SK-N-SH (cell line): ENCODE measurements at regions not wholly inside any gene's neighbourhood (a gene's known extent, or its start where the extent isn't known, plus 50 kb on each side); places are given as distances from the start of the nearest gene placed in this dataset.

ENCODE experiments used
- CTCF ChIA-PET: fragments of 300-600, 350-600 bp; formaldehyde crosslinking; extraction: SDS; loops from one replicate; lab custom pipeline; 2021; lab: Yijun Ruan, JAX
- POLR2A ChIA-PET: fragments of 350-600 bp; sonication (Branson Sonifier 250); formaldehyde crosslinking; extraction: SDS; loops from one replicate; lab custom pipeline; 2020; ENCODE audit warnings: antibody characterized with exemption, inconsistent platforms; lab: Yijun Ruan, JAX
- DNase-seq: peaks from one replicate; pipeline ENCODE4 v3.0.0; 2012
- H2AFZ ChIP-seq: fragments of 200-600 bp; sonication (generic); 2 replicates; pipeline ENCODE4 v1.8.1; 2016; ENCODE audit warnings: antibody characterized with exemption, mild to moderate bottlenecking, low read depth
- H3F3A ChIP-seq: fragments of 200-600 bp; sonication (generic); replicated peaks from 2 replicates; pipeline ENCODE3; 2016; ENCODE audit warnings: antibody characterized with exemption, mild to moderate bottlenecking; ENCODE audit not compliant: insufficient read depth
- H3K27ac ChIP-seq, 2 experiments: fragments of 200-500 bp in 1 of 2; fragments of 200-600 bp in 1 of 2; sonication (Bioruptor generic) in 1 of 2; sonication (generic), shearing (Covaris generic) in 1 of 2; 2 replicates each; pipeline versions ENCODE4 v1.5.1 to v1.6.1; 2014 to 2016; ENCODE audit warnings: low read depth in 2 of 2, inconsistent platforms in 1 of 2, low read length in 1 of 2, mild to moderate bottlenecking in 1 of 2, mixed read lengths in 1 of 2
- H3K27me3 ChIP-seq: fragments of 200-600 bp; sonication (generic), shearing (Covaris generic); 2 replicates; pipeline ENCODE4 v1.6.1; 2016; ENCODE audit warnings: mixed run types; ENCODE audit not compliant: insufficient read depth
- H3K36me3 ChIP-seq, 2 experiments: fragments of 200-500 bp in 1 of 2; fragments of 200-600 bp in 1 of 2; sonication (Bioruptor generic) in 1 of 2; sonication (generic) in 1 of 2; replicated peaks in 1 of 2; 2 replicates each; pipeline versions ENCODE3 to v1.5.1; 2014 to 2016; ENCODE audit warnings: low read length in 1 of 2, mild to moderate bottlenecking in 1 of 2; ENCODE audit not compliant: insufficient read depth in 2 of 2, control insufficient read depth in 1 of 2
- H3K4me1 ChIP-seq, 2 experiments: fragments of 200-500 bp in 1 of 2; fragments of 200-600 bp in 1 of 2; sonication (Bioruptor generic) in 1 of 2; sonication (generic), shearing (Covaris generic) in 1 of 2; 2 replicates each; pipeline versions ENCODE4 v1.5.1 to v1.6.1; 2014 to 2016; ENCODE audit warnings: low read depth in 1 of 2, low read length in 1 of 2, mixed run types in 1 of 2; ENCODE audit not compliant: insufficient read depth in 2 of 2, control insufficient read depth in 1 of 2
- H3K4me2 ChIP-seq: fragments of 200-600 bp; sonication (generic), shearing (Covaris generic); 2 replicates; pipeline ENCODE4 v1.6.1; 2017; ENCODE audit warnings: mixed run types
- H3K4me3 ChIP-seq, 2 experiments: fragments of 200-500 bp in 1 of 2; fragments of 200-600 bp in 1 of 2; sonication (Bioruptor generic) in 1 of 2; sonication (generic), shearing (Covaris generic) in 1 of 2; 2 replicates each; pipeline versions ENCODE4 v1.5.1 to v1.8.1; 2014 to 2016; ENCODE audit warnings: low read depth in 2 of 2, inconsistent platforms in 1 of 2, low read length in 1 of 2, mild to moderate bottlenecking in 1 of 2, mixed read lengths in 1 of 2, moderate library complexity in 1 of 2
- H3K79me2 ChIP-seq: fragments of 200-600 bp; sonication (generic); 2 replicates; pipeline ENCODE4 v1.8.1; 2017; ENCODE audit warnings: mild to moderate bottlenecking; ENCODE audit not compliant: insufficient read depth
- H3K9ac ChIP-seq: fragments of 200-600 bp; sonication (generic); 2 replicates; pipeline ENCODE4 v1.6.1; 2017; ENCODE audit warnings: mixed run types
- H3K9me2 ChIP-seq: fragments of 200-600 bp; sonication (generic); 2 replicates; pipeline ENCODE4 v1.6.1; 2017; ENCODE audit warnings: mixed run types
- H3K9me3 ChIP-seq: fragments of 200-600 bp; sonication (generic); 2 replicates; pipeline ENCODE4 v1.6.1; 2017; ENCODE audit warnings: mixed run types, mild to moderate bottlenecking, moderate library complexity
- H4K20me1 ChIP-seq: fragments of 200-600 bp; sonication (generic); 2 replicates; pipeline ENCODE4 v1.6.1; 2017; ENCODE audit warnings: mild to moderate bottlenecking, mixed run types; ENCODE audit not compliant: insufficient read depth
- EP300 ChIP-seq, 2 experiments: IDR thresholded peaks; 2 replicates each; pipeline versions ENCODE4 v1.4.0 to v1.6.1; 2012; ENCODE audit warnings: borderline replicate concordance in 1 of 2, low read depth in 1 of 2, low read length in 1 of 2
- EZH2phosphoT487 ChIP-seq: fragments of 200-600 bp; sonication (generic); IDR thresholded peaks from 2 replicates; pipeline ENCODE4 v1.6.1; 2017; ENCODE audit warnings: low read depth, mixed run types, mild to moderate bottlenecking, antibody characterized with exemption, moderate library complexity, borderline replicate concordance
- FOSL2 ChIP-seq: IDR thresholded peaks from 2 replicates; pipeline ENCODE4 v1.4.0; 2012; ENCODE audit warnings: low read depth, mild to moderate bottlenecking, moderate library complexity, borderline replicate concordance
- FOXM1 ChIP-seq: IDR thresholded peaks from 2 replicates; pipeline ENCODE4 v1.4.0; 2012; ENCODE audit warnings: low read depth, mild to moderate bottlenecking
- MAX ChIP-seq: IDR thresholded peaks from 2 replicates; pipeline ENCODE4 v1.4.0; 2012; ENCODE audit warnings: low read depth
- NRF1 ChIP-seq: IDR thresholded peaks from 2 replicates; pipeline ENCODE4 v1.6.1; 2012; ENCODE audit warnings: low read depth, mild to moderate bottlenecking, low read length
- RAD21 ChIP-seq: IDR thresholded peaks from 2 replicates; pipeline ENCODE4 v1.6.1; 2012; ENCODE audit warnings: mild to moderate bottlenecking, low read length
- SIN3A ChIP-seq: IDR thresholded peaks from 2 replicates; pipeline ENCODE4 v1.6.1; 2012; ENCODE audit warnings: low read depth, mild to moderate bottlenecking, low read length, moderate library complexity, borderline replicate concordance
- SMC3 ChIP-seq: IDR thresholded peaks from 2 replicates; pipeline ENCODE4 v1.6.1; 2012; ENCODE audit warnings: low read depth, low read length, improper control_type of control experiment
- TCF12 ChIP-seq: IDR thresholded peaks from 2 replicates; pipeline ENCODE4 v1.4.0; 2012
- TEAD4 ChIP-seq: IDR thresholded peaks from 2 replicates; pipeline ENCODE4 v1.4.0; 2012; ENCODE audit warnings: mild to moderate bottlenecking, borderline replicate concordance; ENCODE audit not compliant: insufficient read depth
- USF1 ChIP-seq: IDR thresholded peaks from 2 replicates; pipeline ENCODE4 v1.4.0; 2012; ENCODE audit warnings: low read depth, borderline replicate concordance
- YY1 ChIP-seq: IDR thresholded peaks from 2 replicates; pipeline ENCODE4 v1.4.0; 2012; ENCODE audit warnings: low read depth, mild to moderate bottlenecking
- WGBS: methylation state at CpG from one replicate; pipeline ENCODE4 v1.1.6; 2017; ENCODE audit warnings: low lambda C conversion rate; 5-methylcytosine and 5-hydroxymethylcytosine counted together
- TF ChIP-seq, protein P1 (sequence below): IDR thresholded peaks from 2 replicates; pipeline ENCODE4 v1.6.1; 2012; ENCODE audit warnings: mild to moderate bottlenecking, low read depth, low read length, moderate library complexity

DNA sequence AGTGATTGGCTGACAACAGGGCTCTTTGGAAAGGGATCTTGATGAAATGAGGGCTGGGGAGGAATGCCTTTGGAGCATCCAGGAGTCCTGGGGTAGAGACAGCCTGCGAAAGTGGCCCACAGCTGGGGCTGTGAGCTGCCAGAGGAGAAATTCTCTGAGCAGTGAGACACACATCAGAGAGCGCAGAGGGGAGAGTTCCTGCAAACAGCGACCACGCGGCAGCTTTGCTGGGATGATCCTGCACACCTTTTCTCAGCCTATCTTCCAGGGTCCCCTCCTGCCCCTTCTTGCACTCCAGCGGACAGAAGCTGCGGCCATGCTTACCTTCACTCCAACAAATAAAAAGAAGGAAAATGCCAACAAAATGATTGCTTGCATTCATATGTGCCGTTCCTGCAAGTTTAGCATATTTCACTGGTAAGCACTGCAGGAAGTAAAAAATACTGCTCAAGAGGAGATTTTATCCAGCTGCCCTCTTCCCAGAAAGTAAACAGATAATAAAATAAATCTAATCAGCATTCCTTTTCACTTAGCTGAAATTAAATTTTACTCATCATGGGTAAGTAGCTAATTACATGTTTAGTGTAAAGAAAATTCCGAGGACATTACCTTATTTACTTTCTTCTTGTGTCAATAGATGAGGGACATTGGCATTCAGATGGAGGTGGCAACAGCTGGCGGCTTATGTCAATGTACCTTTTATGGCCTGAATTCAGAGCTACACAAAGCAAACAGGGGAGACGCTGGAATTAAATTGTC, 339.9 kb upstream of the ARID1B start:
- no peaks in the 10 kb centered on the region for H3K36me3 ChIP-seq
- H3K79me2 ChIP-seq: no peaks in the 10 kb centered on the region
- no peaks in the 10 kb centered on the region for H3F3A ChIP-seq
- ChIA-PET POLR2A (no interaction called here), CTCF (interaction anchor here (1.0 kb wide), 1 partner anchor 11 kb away, joined by 3 read pairs; no protein-coding TSS in a partner anchor)
- no peak overlapping the region for H3K4me3 ChIP-seq
- WGBS: 78% methylated on average over 10 of the region's 11 CpGs
- H4K20me1 ChIP-seq: no peaks in the 10 kb centered on the region
- H3K4me2 ChIP-seq: no peak overlapping the region
- no peaks in the 10 kb centered on the region for H3K27me3 ChIP-seq
- no peak overlapping the region for H3K27ac ChIP-seq
- H2AFZ ChIP-seq: no peak overlapping the region
- no peak overlapping the region for H3K9ac ChIP-seq
- no peaks in the 10 kb centered on the region for H3K9me2 ChIP-seq
- no peak for TF ChIP-seq TEAD4
- TF ChIP-seq SIN3A: no peak
- no peak for TF ChIP-seq FOSL2
- no peak for TF ChIP-seq EP300 (IDR thresholded peaks at IDR 0.05; ENCODE audit: borderline replicate concordance in 1 of 2, low read depth in 1 of 2, low read length in 1 of 2)
- DNase-seq: no peak
- H3K4me1 ChIP-seq: no peaks in the 10 kb centered on the region; a peak in 1 of 4 replicates
- H3K9me3 ChIP-seq: no peaks in the 10 kb centered on the region

- no peak for DNase-seq
- Histone ChIP-seq H3K79me2 (no peaks in the 10 kb centered on the region), H3K4me3 (no peak overlapping the region), H3K9me3 (no peaks in the 10 kb centered on the region), H3K36me3 (no peaks in the 10 kb centered on the region), H3K4me2 (no peak overlapping the region), H4K20me1 (no peaks in the 10 kb centered on the region), H3K9me2 (no peaks in the 10 kb centered on the region), H3K9ac (no peak overlapping the region), H3K27me3 (no peaks in the 10 kb centered on the region), H3K27ac (no peak overlapping the region), H2AFZ (no peak overlapping the region), H3K4me1 (no peaks in the 10 kb centered on the region; a peak in 1 of 4 replicates), H3F3A (no peaks in the 10 kb centered on the region)
- ChIA-PET POLR2A (no interaction called here), CTCF (no interaction called here)
- WGBS: 41% methylated on average over 2 of the region's 2 CpGs
- TF ChIP-seq RAD21 (no peak), NRF1 (no peak), MAX (no peak)
Measured at GRCh38 chr6:156434795-156435190, 342.4 kb upstream of the ARID1B start.

- H3K9ac ChIP-seq: no peak overlapping the region
- WGBS: 64% methylated on average over 5 of the region's 5 CpGs
- no peak for TF ChIP-seq TEAD4
- no peak for TF ChIP-seq FOSL2
- no peak for TF ChIP-seq EZH2phosphoT487
- TF ChIP-seq, protein P1, sequence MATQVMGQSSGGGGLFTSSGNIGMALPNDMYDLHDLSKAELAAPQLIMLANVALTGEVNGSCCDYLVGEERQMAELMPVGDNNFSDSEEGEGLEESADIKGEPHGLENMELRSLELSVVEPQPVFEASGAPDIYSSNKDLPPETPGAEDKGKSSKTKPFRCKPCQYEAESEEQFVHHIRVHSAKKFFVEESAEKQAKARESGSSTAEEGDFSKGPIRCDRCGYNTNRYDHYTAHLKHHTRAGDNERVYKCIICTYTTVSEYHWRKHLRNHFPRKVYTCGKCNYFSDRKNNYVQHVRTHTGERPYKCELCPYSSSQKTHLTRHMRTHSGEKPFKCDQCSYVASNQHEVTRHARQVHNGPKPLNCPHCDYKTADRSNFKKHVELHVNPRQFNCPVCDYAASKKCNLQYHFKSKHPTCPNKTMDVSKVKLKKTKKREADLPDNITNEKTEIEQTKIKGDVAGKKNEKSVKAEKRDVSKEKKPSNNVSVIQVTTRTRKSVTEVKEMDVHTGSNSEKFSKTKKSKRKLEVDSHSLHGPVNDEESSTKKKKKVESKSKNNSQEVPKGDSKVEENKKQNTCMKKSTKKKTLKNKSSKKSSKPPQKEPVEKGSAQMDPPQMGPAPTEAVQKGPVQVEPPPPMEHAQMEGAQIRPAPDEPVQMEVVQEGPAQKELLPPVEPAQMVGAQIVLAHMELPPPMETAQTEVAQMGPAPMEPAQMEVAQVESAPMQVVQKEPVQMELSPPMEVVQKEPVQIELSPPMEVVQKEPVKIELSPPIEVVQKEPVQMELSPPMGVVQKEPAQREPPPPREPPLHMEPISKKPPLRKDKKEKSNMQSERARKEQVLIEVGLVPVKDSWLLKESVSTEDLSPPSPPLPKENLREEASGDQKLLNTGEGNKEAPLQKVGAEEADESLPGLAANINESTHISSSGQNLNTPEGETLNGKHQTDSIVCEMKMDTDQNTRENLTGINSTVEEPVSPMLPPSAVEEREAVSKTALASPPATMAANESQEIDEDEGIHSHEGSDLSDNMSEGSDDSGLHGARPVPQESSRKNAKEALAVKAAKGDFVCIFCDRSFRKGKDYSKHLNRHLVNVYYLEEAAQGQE: no peak
- no peak for TF ChIP-seq SMC3
- no peak for TF ChIP-seq TCF12
- no peak for TF ChIP-seq FOXM1
- TF ChIP-seq YY1: no peak
- no peak for TF ChIP-seq USF1
- H4K20me1 ChIP-seq: no peaks in the 10 kb centered on the region
- no peak overlapping the region for H2AFZ ChIP-seq
- H3K36me3 ChIP-seq: no peaks in the 10 kb centered on the region
- H3F3A ChIP-seq: no peaks in the 10 kb centered on the region
- no peaks in the 10 kb centered on the region for H3K27me3 ChIP-seq
- H3K4me2 ChIP-seq: no peak overlapping the region
- H3K79me2 ChIP-seq: no peaks in the 10 kb centered on the region
- no peak overlapping the region for H3K4me3 ChIP-seq
- no peaks in the 10 kb centered on the region for H3K9me3 ChIP-seq
- POLR2A ChIA-PET: no interaction called here
- H3K27ac ChIP-seq: no peak overlapping the region
- CTCF ChIA-PET: no interaction called here
- DNase-seq: no peak
- H3K9me2 ChIP-seq: no peaks in the 10 kb centered on the region
- H3K4me1 ChIP-seq: no peaks in the 10 kb centered on the region; a peak in 1 of 4 replicates
Measured at GRCh38 chr6:156434049-156434794, 343.0 kb upstream of the ARID1B start.
